ENCODE measurements at regions not wholly inside any gene's neighbourhood (a gene's known extent, or its start where the extent isn't known, plus 50 kb on each side); places are given as distances from the start of the nearest gene placed in this dataset.

DNA sequence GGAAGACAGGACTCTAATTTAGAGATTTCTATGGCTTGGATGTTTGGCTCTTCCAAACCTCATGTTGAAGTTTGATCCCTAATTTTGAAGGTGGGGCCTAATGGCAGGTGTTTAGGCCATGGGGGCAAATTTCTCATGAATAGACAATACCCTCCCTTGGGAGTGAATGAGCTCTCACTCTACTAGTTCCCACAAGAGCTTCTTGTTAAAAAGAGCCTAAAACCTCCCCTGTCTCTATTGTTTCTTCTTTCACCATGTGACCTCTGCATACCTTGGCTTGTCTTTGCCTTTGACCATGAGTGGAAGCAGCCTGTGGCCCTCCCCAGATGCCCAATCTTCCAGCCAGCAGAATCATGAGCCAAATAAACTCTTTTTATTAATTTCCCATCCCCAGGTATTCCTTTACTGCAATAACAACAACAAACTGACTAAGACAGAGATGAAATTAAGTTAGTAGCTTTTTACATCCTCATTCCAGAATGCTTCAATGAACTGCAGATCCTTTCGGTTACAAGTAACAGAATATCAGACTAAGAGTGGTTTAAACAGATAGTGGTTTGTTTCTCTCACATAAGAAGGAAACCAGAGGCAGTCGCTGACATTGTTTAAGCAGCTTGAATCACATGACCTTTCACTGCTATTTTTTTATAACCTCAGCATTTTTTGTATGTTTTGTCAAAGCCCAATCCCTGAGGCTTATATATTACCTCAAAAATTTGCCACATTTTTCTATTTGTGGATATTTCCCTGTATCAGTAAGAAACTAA, 1013.3 kb upstream of the SEMA6D start (continued):
- TF ChIP-seq, protein P1, sequence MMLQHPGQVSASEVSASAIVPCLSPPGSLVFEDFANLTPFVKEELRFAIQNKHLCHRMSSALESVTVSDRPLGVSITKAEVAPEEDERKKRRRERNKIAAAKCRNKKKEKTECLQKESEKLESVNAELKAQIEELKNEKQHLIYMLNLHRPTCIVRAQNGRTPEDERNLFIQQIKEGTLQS (CRISPR knock-in tag; IDR thresholded peaks at IDR 0.05), result no peak
- TF ChIP-seq ZNF879 (CRISPR knock-in tag; IDR thresholded peaks at IDR 0.05) (no peak), JUND (CRISPR knock-in tag; IDR thresholded peaks at IDR 0.05) (no peak), SP5 (CRISPR knock-in tag; IDR thresholded peaks at IDR 0.05; ENCODE audit: borderline replicate concordance, low read depth) (no peak)

DNA sequence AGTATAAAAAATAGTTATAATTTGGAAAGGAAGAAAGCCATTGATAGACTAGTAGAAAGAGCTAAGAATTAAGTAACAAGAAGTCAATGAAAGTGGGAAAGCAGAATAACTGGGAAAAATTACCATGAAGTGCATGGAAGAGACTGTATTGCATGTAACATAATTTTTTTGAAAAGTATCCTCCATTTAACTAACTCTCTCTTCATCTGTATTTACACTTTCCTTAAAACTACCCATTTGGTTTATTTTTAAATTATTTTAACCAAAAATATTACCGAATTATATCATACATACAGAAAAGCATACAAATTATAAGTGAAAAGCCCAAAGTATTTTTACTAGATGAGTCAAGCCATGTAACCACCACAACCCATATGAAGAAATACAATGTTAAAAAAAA, 1009.9 kb upstream of the SEMA6D start:
- WGBS (ENCODE audit: low lambda C conversion rate), result 5% methylated on average over 1 of the region's 1 CpG

More for the DNA sequence above, 1009.9 kb upstream of the SEMA6D start:
- Histone ChIP-seq H3K4me1 (ENCODE audit: insufficient read depth, low read length) (no peaks in the 10 kb centered on the region), H3K79me2 (ENCODE audit: insufficient read depth, low read length) (no peaks in the 10 kb centered on the region), H4K20me1 (ENCODE audit: insufficient read depth, low read length) (no peaks in the 10 kb centered on the region), H3K9ac (ENCODE audit: insufficient read depth, low read depth, low read length) (no peak overlapping the region), H2AFZ (ENCODE audit: low read length) (no peak overlapping the region), H3K4me3 (replicated peaks in 1 of 3; ENCODE audit: insufficient read depth in 1 of 3, low read depth in 2 of 3, low read length in 3 of 3) (no peak overlapping the region), H3K36me3 (replicated peaks in 1 of 2; ENCODE audit: control insufficient read depth in 1 of 2, insufficient read depth in 2 of 2, low read length in 2 of 2) (no peaks in the 10 kb centered on the region), H3K4me2 (ENCODE audit: low read depth, low read length) (no peak overlapping the region), H3K27me3 (ENCODE audit: control insufficient read depth in 1 of 2, insufficient read depth in 2 of 2, low read length in 2 of 2) (no peaks in the 10 kb centered on the region), H3K9me3 (ENCODE audit: low read length) (peaks cover 89% of the 10 kb centered on the region), H3K27ac (ENCODE audit: extremely low read length, insufficient read depth, low read length) (no peak overlapping the region)
- no TSS peak for BruUV-seq (replicated peaks)
- intact Hi-C loops (cut with micrococcal nuclease; ENCODE audit: unreplicated experiment) (no loop called here), in situ Hi-C loops (cut with HindIII; ENCODE audit: extremely low pct_ligation_motif_present, low pct_unique_long_range_greater_than_20kb) (no loop called here)
- DNase-seq (ENCODE audit: low spot score), result no peak
- no peak for ATAC-seq
- POLR2A ChIA-PET, result no interaction called here
- no peak for FAIRE-seq
- CTCF ChIA-PET (ENCODE audit: low intra/inter-chr PET ratio, low total read pairs), result no interaction called here
- TF ChIP-seq, protein P2, sequence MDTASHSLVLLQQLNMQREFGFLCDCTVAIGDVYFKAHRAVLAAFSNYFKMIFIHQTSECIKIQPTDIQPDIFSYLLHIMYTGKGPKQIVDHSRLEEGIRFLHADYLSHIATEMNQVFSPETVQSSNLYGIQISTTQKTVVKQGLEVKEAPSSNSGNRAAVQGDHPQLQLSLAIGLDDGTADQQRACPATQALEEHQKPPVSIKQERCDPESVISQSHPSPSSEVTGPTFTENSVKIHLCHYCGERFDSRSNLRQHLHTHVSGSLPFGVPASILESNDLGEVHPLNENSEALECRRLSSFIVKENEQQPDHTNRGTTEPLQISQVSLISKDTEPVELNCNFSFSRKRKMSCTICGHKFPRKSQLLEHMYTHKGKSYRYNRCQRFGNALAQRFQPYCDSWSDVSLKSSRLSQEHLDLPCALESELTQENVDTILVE (CRISPR knock-in tag; IDR thresholded peaks at IDR 0.05), result no peak
- TF ChIP-seq ZNF747 (CRISPR knock-in tag; IDR thresholded peaks at IDR 0.05; ENCODE audit: borderline replicate concordance), result no peak
- TF ChIP-seq ZBTB40 (IDR thresholded peaks at IDR 0.05), result no peak
- TF ChIP-seq ZBTB40 (CRISPR knock-in tag; IDR thresholded peaks at IDR 0.05), result no peak
